ENCODE measurements at regions not wholly inside any gene's neighbourhood (a gene's known extent, or its start where the extent isn't known, plus 50 kb on each side); places are given as distances from the start of the nearest gene placed in this dataset.
"Not testable (repeated sequence)": the region's sequence is repeated elsewhere in the genome, so short reads cannot be mapped to it uniquely, and the experiment has no call there.

DNA sequence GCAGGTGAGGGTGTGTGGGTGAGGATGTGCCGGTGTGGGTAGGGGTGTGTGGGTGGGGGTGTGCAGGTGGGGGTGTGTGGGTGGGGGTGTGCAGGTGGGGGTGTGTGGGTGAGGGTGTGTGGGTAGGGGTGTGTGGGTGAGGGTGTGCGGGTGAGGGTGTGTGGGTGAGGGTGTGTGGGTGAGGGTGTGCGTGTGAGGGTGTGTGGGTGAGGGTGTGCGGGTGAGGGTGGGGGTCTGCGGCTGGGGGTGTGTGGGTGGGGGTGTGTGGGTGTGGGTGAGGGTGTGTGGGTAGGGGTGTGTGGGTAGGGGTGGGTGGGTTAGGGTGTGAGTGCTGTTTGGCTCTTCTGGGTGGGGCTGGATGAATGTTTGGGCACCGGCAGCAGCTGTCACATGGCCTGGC is 241.4 kb upstream of the POTED start:
- no peak overlapping the region for H3K4me3 ChIP-seq (ENCODE audit: severe bottlenecking)
- H3K27me3 ChIP-seq (ENCODE audit: insufficient read depth, poor library complexity, severe bottlenecking), result no peaks in the 10 kb centered on the region
- H3K27ac ChIP-seq (ENCODE audit: poor library complexity, severe bottlenecking), result no peak overlapping the region
- ATAC-seq (ENCODE audit: low read depth) (no peak), DNase-seq (ENCODE audit: low spot score) (no peak)
- H3K4me1 ChIP-seq (ENCODE audit: insufficient read depth, poor library complexity, severe bottlenecking), result no peaks in the 10 kb centered on the region
- H3K36me3 ChIP-seq (ENCODE audit: low read depth), result no peaks in the 10 kb centered on the region
- H3K9me3 ChIP-seq (ENCODE audit: severe bottlenecking), result no peaks in the 10 kb centered on the region
- TF ChIP-seq, protein P1, sequence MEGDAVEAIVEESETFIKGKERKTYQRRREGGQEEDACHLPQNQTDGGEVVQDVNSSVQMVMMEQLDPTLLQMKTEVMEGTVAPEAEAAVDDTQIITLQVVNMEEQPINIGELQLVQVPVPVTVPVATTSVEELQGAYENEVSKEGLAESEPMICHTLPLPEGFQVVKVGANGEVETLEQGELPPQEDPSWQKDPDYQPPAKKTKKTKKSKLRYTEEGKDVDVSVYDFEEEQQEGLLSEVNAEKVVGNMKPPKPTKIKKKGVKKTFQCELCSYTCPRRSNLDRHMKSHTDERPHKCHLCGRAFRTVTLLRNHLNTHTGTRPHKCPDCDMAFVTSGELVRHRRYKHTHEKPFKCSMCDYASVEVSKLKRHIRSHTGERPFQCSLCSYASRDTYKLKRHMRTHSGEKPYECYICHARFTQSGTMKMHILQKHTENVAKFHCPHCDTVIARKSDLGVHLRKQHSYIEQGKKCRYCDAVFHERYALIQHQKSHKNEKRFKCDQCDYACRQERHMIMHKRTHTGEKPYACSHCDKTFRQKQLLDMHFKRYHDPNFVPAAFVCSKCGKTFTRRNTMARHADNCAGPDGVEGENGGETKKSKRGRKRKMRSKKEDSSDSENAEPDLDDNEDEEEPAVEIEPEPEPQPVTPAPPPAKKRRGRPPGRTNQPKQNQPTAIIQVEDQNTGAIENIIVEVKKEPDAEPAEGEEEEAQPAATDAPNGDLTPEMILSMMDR (IDR thresholded peaks at IDR 0.05; ENCODE audit: poor library complexity, severe bottlenecking), result no peak

DNA sequence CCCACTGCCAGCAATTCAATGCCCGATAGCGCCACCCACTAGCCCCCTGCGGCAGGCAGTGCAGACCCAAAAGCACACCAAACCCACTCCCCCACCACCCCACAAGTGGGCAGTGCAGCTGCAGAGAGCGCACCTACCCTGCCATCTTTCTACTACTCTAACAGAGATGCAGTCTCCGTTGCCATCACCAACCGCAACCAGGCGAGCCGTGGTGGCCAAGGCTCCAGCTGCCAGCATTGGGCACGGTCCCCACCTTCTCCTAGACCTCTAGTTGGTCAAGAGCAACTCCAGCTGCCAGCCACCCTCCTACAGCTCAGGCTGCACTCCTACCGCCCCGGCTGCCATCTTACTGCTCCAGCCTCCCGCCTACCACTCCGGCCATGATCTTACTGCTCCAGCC is 236.9 kb upstream of the POTED start:
- H3K27ac ChIP-seq (ENCODE audit: poor library complexity, severe bottlenecking); H3K27me3 ChIP-seq (ENCODE audit: insufficient read depth, poor library complexity, severe bottlenecking); H3K36me3 ChIP-seq (ENCODE audit: low read depth); ATAC-seq (ENCODE audit: low read depth); DNase-seq (ENCODE audit: low spot score); H3K9me3 ChIP-seq (ENCODE audit: severe bottlenecking); H3K4me1 ChIP-seq (ENCODE audit: insufficient read depth, poor library complexity, severe bottlenecking); H3K4me3 ChIP-seq (ENCODE audit: severe bottlenecking): not testable (repeated sequence)

DNA sequence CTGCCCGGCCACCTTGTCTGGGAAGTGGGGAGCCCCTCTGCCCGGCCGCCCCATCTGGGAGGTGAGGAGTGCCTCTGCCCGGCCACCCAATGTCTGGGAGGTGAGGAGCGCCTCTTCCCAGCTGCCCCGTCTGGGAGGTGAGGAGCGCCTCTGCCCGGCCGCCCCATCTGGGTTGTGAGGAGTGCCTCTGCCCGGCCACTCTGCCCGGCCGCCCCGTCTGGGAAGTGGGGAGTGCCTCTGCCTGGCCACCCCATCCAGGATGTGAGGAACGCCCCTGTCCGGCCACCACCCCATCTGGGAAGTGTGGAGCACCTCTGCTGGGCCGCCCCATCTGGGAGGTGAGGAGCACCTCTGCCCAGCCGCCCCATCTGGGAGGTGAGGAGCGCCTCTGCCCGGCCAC is 230.6 kb upstream of the POTED start:
- not testable (repeated sequence) for ATAC-seq (ENCODE audit: low read depth); H3K27me3 ChIP-seq (ENCODE audit: insufficient read depth, poor library complexity, severe bottlenecking); DNase-seq (ENCODE audit: low spot score); H3K36me3 ChIP-seq (ENCODE audit: low read depth); H3K27ac ChIP-seq (ENCODE audit: poor library complexity, severe bottlenecking); H3K4me1 ChIP-seq (ENCODE audit: insufficient read depth, poor library complexity, severe bottlenecking); H3K9me3 ChIP-seq (ENCODE audit: severe bottlenecking); H3K4me3 ChIP-seq (ENCODE audit: severe bottlenecking)

DNA sequence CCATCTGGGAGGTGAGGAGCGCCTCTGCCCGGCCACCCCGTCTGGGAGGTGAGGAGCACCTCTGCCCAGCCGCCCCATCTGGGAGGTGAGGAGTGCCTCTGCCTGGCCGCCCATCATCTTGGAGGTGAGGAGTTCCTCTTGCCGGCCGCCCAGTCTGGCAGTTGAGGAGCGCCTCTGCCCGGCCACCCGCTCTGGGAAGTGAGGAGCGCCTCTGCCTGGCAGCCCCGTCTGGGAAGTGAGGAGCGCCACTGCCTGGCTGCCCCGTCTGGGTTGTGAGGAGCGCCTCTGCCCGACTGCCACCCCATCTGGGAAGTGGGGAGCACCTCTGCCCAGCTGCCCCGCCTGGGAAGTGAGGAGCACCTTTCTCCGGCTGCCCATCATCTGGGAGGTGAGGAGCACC is 230.0 kb upstream of the POTED start:
- DNase-seq (ENCODE audit: low spot score); H3K4me3 ChIP-seq (ENCODE audit: severe bottlenecking); ATAC-seq (ENCODE audit: low read depth); H3K27me3 ChIP-seq (ENCODE audit: insufficient read depth, poor library complexity, severe bottlenecking); H3K36me3 ChIP-seq (ENCODE audit: low read depth); H3K27ac ChIP-seq (ENCODE audit: poor library complexity, severe bottlenecking); H3K9me3 ChIP-seq (ENCODE audit: severe bottlenecking); H3K4me1 ChIP-seq (ENCODE audit: insufficient read depth, poor library complexity, severe bottlenecking): not testable (repeated sequence)

DNA sequence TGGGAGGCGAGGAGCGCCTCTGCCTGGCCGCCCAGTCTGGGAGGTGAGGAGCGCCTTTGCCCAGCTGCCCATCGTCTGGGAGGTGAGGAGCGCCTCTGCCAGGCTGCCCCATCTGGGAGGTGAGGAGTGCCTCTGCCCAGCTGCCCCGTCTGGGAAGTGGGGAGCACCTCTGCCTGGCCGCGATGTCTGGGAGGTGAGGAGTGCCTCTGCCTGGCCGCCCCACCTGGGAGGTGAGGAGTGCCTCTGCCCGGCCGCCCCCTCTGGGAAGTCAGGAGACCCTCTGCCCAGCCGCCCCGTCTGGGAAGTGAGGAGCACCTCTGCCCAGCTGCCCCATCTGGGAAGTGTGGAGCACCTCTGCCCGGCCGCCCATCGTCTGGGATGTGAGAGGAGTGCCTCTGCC is 229.0 kb upstream of the POTED start:
- not testable (repeated sequence) for H3K9me3 ChIP-seq (ENCODE audit: severe bottlenecking); H3K36me3 ChIP-seq (ENCODE audit: low read depth); H3K4me1 ChIP-seq (ENCODE audit: insufficient read depth, poor library complexity, severe bottlenecking); H3K27me3 ChIP-seq (ENCODE audit: insufficient read depth, poor library complexity, severe bottlenecking); H3K4me3 ChIP-seq (ENCODE audit: severe bottlenecking); DNase-seq (ENCODE audit: low spot score); ATAC-seq (ENCODE audit: low read depth); H3K27ac ChIP-seq (ENCODE audit: poor library complexity, severe bottlenecking)

DNA sequence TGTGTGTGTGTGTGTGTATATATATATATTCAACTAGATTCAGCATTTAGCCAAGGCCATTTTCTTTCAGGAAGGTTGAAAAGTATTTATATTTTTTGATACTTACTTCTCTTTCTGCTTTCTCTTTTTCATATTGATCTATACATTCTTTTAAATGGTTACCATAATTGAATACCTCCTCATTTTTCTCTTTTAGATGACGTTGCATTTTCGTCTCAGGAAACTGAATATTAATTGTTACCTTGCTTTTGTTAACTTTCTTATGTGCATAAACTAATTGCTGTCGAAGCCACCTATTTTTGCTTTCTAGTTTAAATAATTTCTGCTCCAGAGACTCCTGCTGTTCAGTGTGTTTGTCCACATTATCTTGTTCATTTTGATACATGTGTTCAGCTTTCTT is 225.4 kb upstream of the POTED start:
- H3K27ac ChIP-seq (ENCODE audit: poor library complexity, severe bottlenecking); H3K9me3 ChIP-seq (ENCODE audit: severe bottlenecking); H3K36me3 ChIP-seq (ENCODE audit: low read depth); H3K4me1 ChIP-seq (ENCODE audit: insufficient read depth, poor library complexity, severe bottlenecking); ATAC-seq (ENCODE audit: low read depth); H3K27me3 ChIP-seq (ENCODE audit: insufficient read depth, poor library complexity, severe bottlenecking); DNase-seq (ENCODE audit: low spot score); H3K4me3 ChIP-seq (ENCODE audit: severe bottlenecking): not testable (repeated sequence)

DNA sequence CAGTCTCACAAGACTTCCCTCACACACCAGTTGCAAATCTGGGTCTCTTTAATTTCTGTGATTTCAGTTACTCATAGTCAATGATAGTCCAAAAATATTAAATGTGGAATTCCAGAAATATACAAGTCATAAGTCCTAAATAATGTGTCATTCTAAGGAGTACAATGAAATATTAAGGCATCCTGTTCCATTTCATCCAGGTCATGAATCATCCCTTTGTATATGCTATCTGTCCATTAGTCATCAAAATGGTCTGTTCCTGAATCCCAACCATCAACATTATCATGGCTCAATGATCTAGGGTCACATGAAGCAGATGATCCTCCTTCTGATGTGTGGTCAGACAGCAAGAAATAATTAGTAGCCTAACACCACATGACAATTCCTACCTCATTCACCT is 200.4 kb upstream of the POTED start:
- not testable (repeated sequence) for H3K36me3 ChIP-seq (ENCODE audit: low read depth); H3K4me3 ChIP-seq (ENCODE audit: severe bottlenecking); H3K4me1 ChIP-seq (ENCODE audit: insufficient read depth, poor library complexity, severe bottlenecking); H3K27ac ChIP-seq (ENCODE audit: poor library complexity, severe bottlenecking); DNase-seq (ENCODE audit: low spot score); H3K27me3 ChIP-seq (ENCODE audit: insufficient read depth, poor library complexity, severe bottlenecking); H3K9me3 ChIP-seq (ENCODE audit: severe bottlenecking)
- peak; percentile 46; the same call in 2 of the 3 replicates for ATAC-seq (ENCODE audit: low read depth)

DNA sequence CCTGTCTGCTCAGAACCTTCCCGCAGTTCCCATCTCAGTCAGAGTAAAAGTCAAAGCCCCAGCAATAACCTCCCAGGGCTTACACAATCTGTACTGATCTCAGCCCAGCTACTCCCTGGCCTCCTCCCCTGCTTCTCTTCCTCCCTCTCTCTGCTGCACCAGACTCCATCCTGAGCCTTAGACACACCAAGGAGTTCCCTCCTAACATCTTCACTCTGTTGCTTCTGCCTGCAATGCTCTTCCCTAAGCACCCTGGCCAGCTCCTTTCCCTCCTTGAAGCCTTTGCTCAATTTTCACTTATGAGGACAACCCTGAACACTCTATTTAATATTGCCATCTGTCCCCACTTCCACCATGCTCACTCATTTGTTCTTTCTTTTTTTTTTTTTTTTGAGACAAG is 173.7 kb upstream of the POTED start:
- not testable (repeated sequence) for ATAC-seq (ENCODE audit: low read depth); DNase-seq (ENCODE audit: low spot score); H3K4me3 ChIP-seq (ENCODE audit: severe bottlenecking); H3K27ac ChIP-seq (ENCODE audit: poor library complexity, severe bottlenecking); H3K9me3 ChIP-seq (ENCODE audit: severe bottlenecking); H3K36me3 ChIP-seq (ENCODE audit: low read depth); H3K4me1 ChIP-seq (ENCODE audit: insufficient read depth, poor library complexity, severe bottlenecking); H3K27me3 ChIP-seq (ENCODE audit: insufficient read depth, poor library complexity, severe bottlenecking)

DNA sequence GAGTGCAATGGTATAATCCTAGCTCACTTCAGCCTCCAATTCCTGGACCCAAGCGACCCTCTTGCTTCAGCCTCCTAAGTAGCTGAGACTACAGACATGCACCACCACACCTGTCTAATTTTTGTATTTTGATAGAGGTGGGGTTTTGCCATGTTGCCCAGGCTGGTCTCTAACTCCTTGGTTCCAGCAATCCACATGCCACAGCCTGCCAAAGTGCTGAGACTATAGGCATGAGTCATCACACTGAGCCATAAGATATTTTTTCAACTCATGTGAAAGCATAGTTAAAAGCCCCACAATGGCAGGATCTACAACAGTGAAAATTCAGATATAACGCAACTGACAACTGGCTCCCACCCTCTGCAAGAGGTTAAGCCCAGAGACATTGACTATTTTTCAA is 161.8 kb upstream of the POTED start:
- DNase-seq (ENCODE audit: low spot score); H3K4me1 ChIP-seq (ENCODE audit: insufficient read depth, poor library complexity, severe bottlenecking); H3K27ac ChIP-seq (ENCODE audit: poor library complexity, severe bottlenecking); H3K27me3 ChIP-seq (ENCODE audit: insufficient read depth, poor library complexity, severe bottlenecking); H3K36me3 ChIP-seq (ENCODE audit: low read depth); H3K9me3 ChIP-seq (ENCODE audit: severe bottlenecking); H3K4me3 ChIP-seq (ENCODE audit: severe bottlenecking): not testable (repeated sequence)
- peak; percentile 58; the same call in 2 of the 3 replicates for ATAC-seq (ENCODE audit: low read depth)

DNA sequence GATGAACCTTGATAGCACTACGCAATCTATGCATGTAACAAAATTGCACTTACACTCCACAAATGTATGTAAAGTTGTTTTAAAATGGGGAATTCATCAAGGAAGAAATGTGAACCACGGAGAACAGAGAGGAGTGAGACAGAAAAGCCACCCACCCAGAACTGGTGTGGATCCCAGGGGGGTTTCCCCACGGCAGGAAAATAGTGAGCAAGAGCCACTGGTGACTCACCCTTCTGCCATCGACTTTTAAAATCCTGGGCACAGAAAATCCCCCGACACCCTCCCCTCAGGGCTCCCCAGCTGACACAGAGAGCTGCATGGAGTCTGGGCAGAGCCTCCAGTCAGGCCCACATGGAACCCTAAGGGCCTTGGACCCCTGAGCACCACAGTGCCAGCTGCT is 146.0 kb upstream of the POTED start:
- not testable (repeated sequence) for H3K36me3 ChIP-seq (ENCODE audit: low read depth); H3K27ac ChIP-seq (ENCODE audit: poor library complexity, severe bottlenecking); H3K9me3 ChIP-seq (ENCODE audit: severe bottlenecking); H3K4me3 ChIP-seq (ENCODE audit: severe bottlenecking); DNase-seq (ENCODE audit: low spot score); H3K4me1 ChIP-seq (ENCODE audit: insufficient read depth, poor library complexity, severe bottlenecking); H3K27me3 ChIP-seq (ENCODE audit: insufficient read depth, poor library complexity, severe bottlenecking); ATAC-seq (ENCODE audit: low read depth)
